HG02970 (cell line): ENCODE measurements at regions not wholly inside any gene's neighbourhood (a gene's known extent, or its start where the extent isn't known, plus 50 kb on each side); places are given as distances from the start of the nearest gene placed in this dataset.

Source experiments
- ATAC-seq: cut with Tn5 transposase; IDR thresholded peaks from one replicate; pipeline ENCODE4 v1.9.1; 2021; ENCODE audit warnings: mild to moderate bottlenecking, moderate library complexity, moderate number of reproducible peaks; ENCODE audit not compliant: unreplicated experiment, low FRiP score

GRCh38 chr1:208748387-208749165 is 504.4 kb upstream of the PLXNA2 start:
- ATAC-seq, result no peak

- no peak for ATAC-seq
Observed at GRCh38 chr1:208756339-208756981, 512.3 kb upstream of the PLXNA2 start.

- ATAC-seq, result no peak
Observed at GRCh38 chr1:208757846-208758245, 513.7 kb upstream of the PLXNA2 start.

- no peak for ATAC-seq
Observed at GRCh38 chr1:208759255-208759654, 515.1 kb upstream of the PLXNA2 start.

GRCh38 chr1:208763971-208764370 is 519.8 kb upstream of the PLXNA2 start:
- ATAC-seq, result no peak

- no peak for ATAC-seq
Observed at GRCh38 chr1:208766832-208767231, 522.6 kb upstream of the PLXNA2 start.

GRCh38 chr1:208767816-208768215 is 523.6 kb upstream of the PLXNA2 start:
- ATAC-seq, result no peak

- ATAC-seq, result no peak
Observed at GRCh38 chr1:208772891-208773290, 528.7 kb upstream of the PLXNA2 start.

- ATAC-seq, result no peak
Observed at GRCh38 chr1:208775841-208776240, 531.7 kb upstream of the PLXNA2 start.

GRCh38 chr1:208778417-208778816 is 534.2 kb upstream of the PLXNA2 start:
- ATAC-seq, result no peak

GRCh38 chr1:208781391-208782045 is 537.3 kb upstream of the PLXNA2 start:
- no peak for ATAC-seq

GRCh38 chr1:208782186-208782585 is 538.0 kb upstream of the PLXNA2 start:
- ATAC-seq, result no peak

- ATAC-seq, result no peak
Observed at GRCh38 chr1:208785629-208786028, 541.4 kb upstream of the PLXNA2 start.

GRCh38 chr1:208787219-208787618 is 543.0 kb upstream of the PLXNA2 start:
- ATAC-seq, result no peak

GRCh38 chr1:208788013-208788540 is 543.9 kb upstream of the PLXNA2 start:
- no peak for ATAC-seq

- no peak for ATAC-seq
Observed at GRCh38 chr1:208791456-208791855, 547.3 kb upstream of the PLXNA2 start.

- ATAC-seq, result no peak
Observed at GRCh38 chr1:208793861-208794345, 549.7 kb upstream of the PLXNA2 start.

GRCh38 chr1:208799186-208799585 is 555.0 kb upstream of the PLXNA2 start:
- ATAC-seq, result no peak

- no peak for ATAC-seq
Observed at GRCh38 chr1:208803011-208803811, 559.0 kb upstream of the PLXNA2 start.

GRCh38 chr1:208807446-208808127 is 563.4 kb upstream of the PLXNA2 start:
- ATAC-seq, result no peak
